ENCODE measurements at regions not wholly inside any gene's neighbourhood (a gene's known extent, or its start where the extent isn't known, plus 50 kb on each side); places are given as distances from the start of the nearest gene placed in this dataset.

DNA sequence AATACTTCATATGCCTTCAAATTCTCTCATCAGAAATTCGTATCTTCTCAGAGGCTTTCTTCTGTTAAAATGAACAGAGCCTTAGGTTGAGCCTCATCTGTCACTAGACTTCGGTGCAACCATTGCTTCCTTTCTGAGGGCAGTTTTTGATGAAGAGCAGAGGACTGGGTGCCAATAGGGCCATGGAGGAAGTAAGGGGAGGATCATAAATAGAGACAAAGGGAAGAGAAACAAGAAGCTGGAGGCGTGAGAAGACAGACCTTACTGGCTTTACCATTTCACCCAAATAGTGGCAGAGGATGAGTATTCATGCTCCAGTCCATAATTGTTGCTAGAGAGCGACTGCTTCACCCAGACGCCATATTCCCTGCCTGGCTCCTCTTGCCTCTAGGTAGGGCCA is 215.6 kb upstream of the PKDCC start:
- Histone ChIP-seq H3K27me3 (no peaks in the 10 kb centered on the region), H3K9me3 (no peaks in the 10 kb centered on the region), H3K27ac (no peak overlapping the region), H3K36me3 (no peaks in the 10 kb centered on the region), H3K4me3 (no peak overlapping the region), H3K4me1 (no peaks in the 10 kb centered on the region)
- no peak for TF ChIP-seq POLR2A (IDR thresholded peaks at IDR 0.05)
- TF ChIP-seq, protein P1, sequence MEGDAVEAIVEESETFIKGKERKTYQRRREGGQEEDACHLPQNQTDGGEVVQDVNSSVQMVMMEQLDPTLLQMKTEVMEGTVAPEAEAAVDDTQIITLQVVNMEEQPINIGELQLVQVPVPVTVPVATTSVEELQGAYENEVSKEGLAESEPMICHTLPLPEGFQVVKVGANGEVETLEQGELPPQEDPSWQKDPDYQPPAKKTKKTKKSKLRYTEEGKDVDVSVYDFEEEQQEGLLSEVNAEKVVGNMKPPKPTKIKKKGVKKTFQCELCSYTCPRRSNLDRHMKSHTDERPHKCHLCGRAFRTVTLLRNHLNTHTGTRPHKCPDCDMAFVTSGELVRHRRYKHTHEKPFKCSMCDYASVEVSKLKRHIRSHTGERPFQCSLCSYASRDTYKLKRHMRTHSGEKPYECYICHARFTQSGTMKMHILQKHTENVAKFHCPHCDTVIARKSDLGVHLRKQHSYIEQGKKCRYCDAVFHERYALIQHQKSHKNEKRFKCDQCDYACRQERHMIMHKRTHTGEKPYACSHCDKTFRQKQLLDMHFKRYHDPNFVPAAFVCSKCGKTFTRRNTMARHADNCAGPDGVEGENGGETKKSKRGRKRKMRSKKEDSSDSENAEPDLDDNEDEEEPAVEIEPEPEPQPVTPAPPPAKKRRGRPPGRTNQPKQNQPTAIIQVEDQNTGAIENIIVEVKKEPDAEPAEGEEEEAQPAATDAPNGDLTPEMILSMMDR (IDR thresholded peaks at IDR 0.05): no peak
- intact Hi-C loops (cut with DNase I; ENCODE audit: low total_unique reads): no loop called here
- DNase-seq: no peak

DNA sequence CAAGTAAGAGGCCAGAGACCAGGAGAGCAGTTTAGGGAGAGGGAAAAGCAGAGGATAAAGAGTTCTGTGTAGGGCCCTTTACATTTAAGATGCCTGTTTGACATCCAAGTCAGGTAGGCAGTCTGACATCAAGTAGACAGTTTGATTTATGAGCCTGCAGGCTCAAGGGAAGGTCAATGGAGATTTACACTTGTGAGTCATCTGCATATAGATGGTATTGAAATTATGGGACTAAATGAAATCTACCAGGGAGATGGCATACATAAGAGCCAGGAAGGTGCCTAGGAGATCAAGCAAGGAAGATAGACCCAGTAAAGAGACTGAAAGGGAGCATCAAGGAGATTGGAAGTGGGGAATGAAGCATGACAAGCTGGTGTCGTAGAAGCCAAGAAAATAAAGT is 212.4 kb upstream of the PKDCC start:
- no peak for DNase-seq
- Histone ChIP-seq H3K4me3 (no peak overlapping the region), H3K36me3 (no peaks in the 10 kb centered on the region), H3K27ac (no peak overlapping the region), H3K4me1 (no peaks in the 10 kb centered on the region), H3K27me3 (no peaks in the 10 kb centered on the region), H3K9me3 (no peaks in the 10 kb centered on the region)
- intact Hi-C loops (cut with DNase I; ENCODE audit: low total_unique reads): no loop called here
- TF ChIP-seq, protein P1 (IDR thresholded peaks at IDR 0.05): no peak
- no peak for TF ChIP-seq POLR2A (IDR thresholded peaks at IDR 0.05)

DNA sequence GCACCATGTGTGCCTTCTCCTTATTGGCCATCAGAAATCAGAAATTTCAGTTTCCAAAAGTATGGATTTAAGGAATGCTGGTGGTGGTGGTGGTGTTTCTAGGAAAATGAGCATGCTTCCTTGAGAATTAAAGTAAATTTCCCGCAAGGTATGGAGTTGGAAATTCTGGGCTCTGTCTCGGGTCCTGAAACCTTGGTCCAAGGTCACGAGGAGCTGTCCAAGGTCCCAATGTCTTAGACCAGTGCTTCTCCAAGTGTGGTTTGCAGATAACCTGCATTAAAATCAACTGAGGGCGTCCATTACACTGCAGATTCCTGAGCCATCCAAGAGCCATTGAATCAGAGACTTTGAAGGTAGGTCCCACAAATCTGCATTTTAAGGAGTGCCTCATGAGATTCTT is 210.9 kb upstream of the PKDCC start:
- Histone ChIP-seq H3K27ac (no peak overlapping the region), H3K9me3 (no peaks in the 10 kb centered on the region), H3K4me1 (no peaks in the 10 kb centered on the region), H3K36me3 (no peaks in the 10 kb centered on the region), H3K27me3 (no peaks in the 10 kb centered on the region), H3K4me3 (no peak overlapping the region)
- DNase-seq: no peak
- no peak for TF ChIP-seq POLR2A (IDR thresholded peaks at IDR 0.05)
- TF ChIP-seq, protein P1 (IDR thresholded peaks at IDR 0.05): no peak
- intact Hi-C loops (cut with DNase I; ENCODE audit: low total_unique reads): no loop called here

DNA sequence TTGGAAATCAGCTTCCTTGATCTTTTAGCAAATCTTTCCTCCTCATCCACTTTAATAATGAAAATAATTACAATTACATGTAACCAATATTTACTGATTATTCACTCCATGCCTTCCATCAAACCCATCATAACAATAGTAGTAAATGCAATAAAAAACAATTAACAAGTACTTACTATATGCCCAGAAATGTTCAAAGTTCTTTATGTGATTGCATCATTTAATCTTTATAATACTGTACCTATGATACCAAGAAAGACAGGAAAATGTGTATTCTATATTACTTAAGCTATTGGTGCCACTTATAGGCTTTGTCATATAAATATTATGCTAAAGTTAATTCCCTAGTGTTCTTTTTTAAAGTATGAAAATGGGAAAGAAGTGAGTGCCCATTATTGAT is 210.2 kb upstream of the PKDCC start:
- intact Hi-C loops (cut with DNase I; ENCODE audit: low total_unique reads): no loop called here
- Histone ChIP-seq H3K9me3 (no peaks in the 10 kb centered on the region), H3K36me3 (no peaks in the 10 kb centered on the region), H3K27ac (no peak overlapping the region), H3K27me3 (no peaks in the 10 kb centered on the region), H3K4me3 (no peak overlapping the region), H3K4me1 (no peaks in the 10 kb centered on the region)
- TF ChIP-seq, protein P1 (IDR thresholded peaks at IDR 0.05): no peak
- TF ChIP-seq POLR2A (IDR thresholded peaks at IDR 0.05): no peak
- DNase-seq: no peak

DNA sequence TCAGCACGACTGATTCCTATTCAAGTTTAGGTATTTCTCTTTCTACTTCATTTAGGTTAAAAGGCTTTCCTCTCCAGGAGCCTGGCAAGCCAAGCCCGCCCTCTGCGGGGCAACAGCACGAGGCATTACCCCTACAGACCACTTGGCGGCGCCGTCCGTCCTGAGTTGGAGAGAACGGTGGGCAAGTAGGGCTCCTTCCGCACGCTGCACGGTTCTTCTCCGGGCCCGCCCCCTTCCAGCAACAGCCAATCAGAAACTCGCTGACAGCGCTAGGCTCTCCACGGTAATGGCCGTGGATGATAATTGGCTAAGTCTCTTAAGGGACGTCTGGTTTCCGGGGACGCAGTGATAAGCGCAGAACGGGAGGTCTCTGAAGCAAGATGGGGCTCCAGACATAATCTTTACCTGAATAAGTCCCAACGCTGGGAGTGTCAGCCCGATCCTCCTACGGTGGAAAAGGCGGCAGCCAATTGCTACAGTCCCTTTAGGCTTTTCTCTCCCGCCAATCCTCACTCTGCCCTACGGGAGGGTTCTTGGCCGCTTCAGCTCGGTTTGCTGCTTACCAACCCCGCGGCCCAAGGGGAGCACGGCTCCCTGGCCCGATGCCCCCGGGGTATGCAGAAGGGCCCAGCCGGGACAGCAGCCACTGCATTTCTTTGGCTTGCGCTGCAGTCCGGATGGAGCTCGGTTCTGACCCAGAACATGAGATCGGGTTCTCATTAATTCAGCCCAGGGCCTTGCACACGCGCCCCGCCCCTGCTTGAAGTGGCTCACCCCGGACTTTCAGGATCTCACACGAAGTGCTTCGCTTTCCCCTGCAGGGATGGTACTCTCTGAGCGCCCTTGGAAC is 206.9 kb upstream of the PKDCC start:
- H3K4me3 ChIP-seq: peak overlapping the region; percentile 45 to 56
- H3K27me3 ChIP-seq: no peaks in the 10 kb centered on the region
- intact Hi-C loops (cut with DNase I; ENCODE audit: low total_unique reads): no loop called here
- peak; percentile 47 to 60 for TF ChIP-seq POLR2A (IDR thresholded peaks at IDR 0.05)
- TF ChIP-seq, protein P1 (IDR thresholded peaks at IDR 0.05): peak; percentile 95 to 97 (median 96)
- peak; percentile 96 for DNase-seq
- peak overlapping the region; percentile 77 to 90 for H3K27ac ChIP-seq
- H3K9me3 ChIP-seq: no peaks in the 10 kb centered on the region
- no peaks in the 10 kb centered on the region for H3K36me3 ChIP-seq
- no peaks in the 10 kb centered on the region for H3K4me1 ChIP-seq

All from uterus (tissue), 3 donors.